Duodenal mucosa (tissue), 2 donors: ENCODE measurements at regions not wholly inside any gene's neighbourhood (a gene's known extent, or its start where the extent isn't known, plus 50 kb on each side); places are given as distances from the start of the nearest gene placed in this dataset.

Experiments used
- H3K27ac ChIP-seq: one replicate; pipeline ENCODE4 v1.7.0; 2013; ENCODE audit warnings: low read depth, low read length
- H3K27me3 ChIP-seq, 2 donors: one replicate each; pipeline ENCODE4 v1.7.0; 2013; ENCODE audit warnings: low read length in 2 of 2, control low read depth in 1 of 2; ENCODE audit not compliant: insufficient read depth in 2 of 2, control insufficient read depth in 1 of 2
- H3K36me3 ChIP-seq, 2 donors: one replicate each; pipeline ENCODE4 v1.7.0; 2013; ENCODE audit warnings: low read length in 2 of 2, control low read depth in 1 of 2; ENCODE audit not compliant: insufficient read depth in 2 of 2, control insufficient read depth in 1 of 2
- H3K4me1 ChIP-seq, 2 donors: one replicate each; pipeline ENCODE4 v1.7.0; 2013; ENCODE audit warnings: low read length in 2 of 2, control low read depth in 1 of 2; ENCODE audit not compliant: insufficient read depth in 2 of 2, control insufficient read depth in 1 of 2
- H3K4me3 ChIP-seq, 2 donors: one replicate each; pipeline ENCODE4 v1.7.0; 2013; ENCODE audit warnings: low read length in 2 of 2, low read depth in 1 of 2
- H3K9ac ChIP-seq, 2 donors: one replicate each; pipeline ENCODE4 v1.7.0; 2013; ENCODE audit warnings: low read length in 2 of 2, low read depth in 1 of 2
- H3K9me3 ChIP-seq, 2 donors: one replicate each; pipeline ENCODE4 v1.7.0; 2013; ENCODE audit warnings: low read length in 2 of 2, control low read depth in 1 of 2; ENCODE audit not compliant: control insufficient read depth in 1 of 2

DNA sequence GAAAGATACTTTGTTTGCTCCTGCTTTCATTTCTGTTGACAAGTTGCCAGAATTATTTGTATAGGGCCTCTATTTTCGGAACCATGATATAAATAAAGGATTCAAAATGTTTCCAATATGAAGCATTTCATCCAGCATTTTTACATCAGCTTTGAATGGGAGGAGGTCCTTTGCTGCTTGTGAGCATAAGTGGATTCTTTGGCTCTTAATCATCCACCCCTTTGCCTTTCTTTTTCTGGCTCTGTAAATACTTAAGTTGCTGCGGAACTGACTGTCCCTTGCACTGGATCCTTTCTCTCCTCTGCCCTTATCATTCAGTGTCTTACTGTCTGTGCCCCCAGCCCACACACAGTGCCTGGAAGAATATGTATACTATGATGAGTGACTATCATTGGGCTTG, 357.3 kb upstream of the RGS6 start:
- Histone ChIP-seq H3K4me3 (no peak overlapping the region), H3K9ac (no peak overlapping the region), H3K9me3 (no peaks in the 10 kb centered on the region), H3K27ac (no peak overlapping the region), H3K4me1 (peaks cover 0 to 5% of the 10 kb centered on the region in 2 donors), H3K36me3 (no peaks in the 10 kb centered on the region), H3K27me3 (no peaks in the 10 kb centered on the region)

GRCh38 chr14:71576472-71576871, 355.8 kb upstream of the RGS6 start:
- no peaks in the 10 kb centered on the region for H3K36me3 ChIP-seq
- H3K9ac ChIP-seq: no peak overlapping the region
- peaks cover 0 to 5% of the 10 kb centered on the region in 2 donors for H3K4me1 ChIP-seq
- H3K4me3 ChIP-seq: no peak overlapping the region
- H3K27me3 ChIP-seq: no peaks in the 10 kb centered on the region
- H3K27ac ChIP-seq: no peak overlapping the region
- no peaks in the 10 kb centered on the region for H3K9me3 ChIP-seq

- no peak overlapping the region for H3K9ac ChIP-seq
- no peak overlapping the region for H3K4me3 ChIP-seq
- no peaks in the 10 kb centered on the region for H3K36me3 ChIP-seq
- no peaks in the 10 kb centered on the region for H3K9me3 ChIP-seq
- peaks cover 0 to 7% of the 10 kb centered on the region in 2 donors for H3K4me1 ChIP-seq
- H3K27me3 ChIP-seq: no peaks in the 10 kb centered on the region
- H3K27ac ChIP-seq: no peak overlapping the region
Observed at GRCh38 chr14:71579331-71579730, 352.9 kb upstream of the RGS6 start.

- no peaks in the 10 kb centered on the region for H3K27me3 ChIP-seq
- no peaks in the 10 kb centered on the region for H3K9me3 ChIP-seq
- no peaks in the 10 kb centered on the region for H3K36me3 ChIP-seq
- H3K4me1 ChIP-seq: peaks cover 0 to 9% of the 10 kb centered on the region in 2 donors
- no peak overlapping the region for H3K9ac ChIP-seq
- no peak overlapping the region for H3K4me3 ChIP-seq
- H3K27ac ChIP-seq: no peak overlapping the region
Observed at GRCh38 chr14:71582705-71583104, 349.5 kb upstream of the RGS6 start.

- Histone ChIP-seq H3K9ac (no peak overlapping the region), H3K9me3 (no peaks in the 10 kb centered on the region), H3K4me1 (peaks cover 0 to 9% of the 10 kb centered on the region in 2 donors), H3K4me3 (no peak overlapping the region), H3K36me3 (no peaks in the 10 kb centered on the region), H3K27me3 (no peaks in the 10 kb centered on the region), H3K27ac (no peak overlapping the region)
Observed at GRCh38 chr14:71583194-71583593, 349.0 kb upstream of the RGS6 start.

GRCh38 chr14:71583705-71584104, 348.5 kb upstream of the RGS6 start:
- Histone ChIP-seq H3K36me3 (no peaks in the 10 kb centered on the region), H3K9me3 (no peaks in the 10 kb centered on the region), H3K27me3 (no peaks in the 10 kb centered on the region), H3K4me3 (no peak overlapping the region), H3K27ac (no peak overlapping the region), H3K9ac (no peak overlapping the region), H3K4me1 (peaks cover 0 to 9% of the 10 kb centered on the region in 2 donors)

- Histone ChIP-seq H3K9ac (no peak overlapping the region), H3K4me1 (peaks cover 0 to 9% of the 10 kb centered on the region in 2 donors), H3K27ac (no peak overlapping the region), H3K36me3 (no peaks in the 10 kb centered on the region), H3K9me3 (no peaks in the 10 kb centered on the region), H3K4me3 (no peak overlapping the region), H3K27me3 (no peaks in the 10 kb centered on the region)
Observed at GRCh38 chr14:71585361-71585760, 346.9 kb upstream of the RGS6 start.

DNA sequence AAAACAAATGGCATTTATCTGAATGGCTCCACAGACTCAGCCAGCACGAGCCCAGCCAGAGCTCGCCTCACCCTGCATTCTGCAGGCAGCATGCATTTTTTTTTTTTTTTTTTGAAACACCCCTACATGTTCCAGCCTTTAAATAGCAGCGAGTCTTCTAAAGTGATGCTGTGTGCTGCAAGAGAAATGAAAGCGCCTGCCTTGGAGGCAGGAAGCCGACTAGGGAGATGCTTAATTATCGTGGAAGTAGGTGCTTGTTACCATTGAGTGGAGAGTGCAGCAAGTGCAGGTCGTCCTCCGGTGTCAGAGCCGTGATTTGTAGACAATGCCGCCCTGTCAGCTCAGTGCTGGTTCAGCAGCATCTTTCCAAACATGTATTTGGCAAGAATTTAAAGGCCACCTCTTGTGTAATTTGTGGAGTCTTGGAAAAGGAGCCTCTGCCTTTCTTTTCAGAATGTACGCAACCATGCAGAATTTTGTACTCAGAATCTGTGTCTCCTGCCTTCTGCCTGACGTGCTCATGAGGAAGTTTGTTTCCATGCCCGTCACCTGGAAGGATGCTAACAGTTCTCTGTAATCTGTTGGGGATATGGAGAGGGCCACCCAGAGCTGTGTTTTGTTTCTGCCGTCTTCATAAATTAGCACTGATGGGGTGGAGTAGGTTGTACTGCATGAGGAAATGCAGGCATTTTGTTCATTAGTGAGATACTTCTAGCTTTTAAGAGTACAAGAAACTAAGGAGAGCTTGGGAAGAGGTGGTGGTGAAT, 345.9 kb upstream of the RGS6 start:
- Histone ChIP-seq H3K4me1 (peaks cover 0 to 9% of the 10 kb centered on the region in 2 donors), H3K9ac (no peak overlapping the region), H3K9me3 (no peaks in the 10 kb centered on the region), H3K27ac (no peak overlapping the region), H3K36me3 (no peaks in the 10 kb centered on the region), H3K4me3 (no peak overlapping the region), H3K27me3 (no peaks in the 10 kb centered on the region)

- no peaks in the 10 kb centered on the region for H3K27me3 ChIP-seq
- no peaks in the 10 kb centered on the region for H3K9me3 ChIP-seq
- H3K36me3 ChIP-seq: no peaks in the 10 kb centered on the region
- H3K4me3 ChIP-seq: no peak overlapping the region
- H3K9ac ChIP-seq: no peak overlapping the region
- H3K4me1 ChIP-seq: peaks cover 0 to 13% of the 10 kb centered on the region in 2 donors
- H3K27ac ChIP-seq: no peak overlapping the region
Observed at GRCh38 chr14:71588028-71588427, 344.2 kb upstream of the RGS6 start.

DNA sequence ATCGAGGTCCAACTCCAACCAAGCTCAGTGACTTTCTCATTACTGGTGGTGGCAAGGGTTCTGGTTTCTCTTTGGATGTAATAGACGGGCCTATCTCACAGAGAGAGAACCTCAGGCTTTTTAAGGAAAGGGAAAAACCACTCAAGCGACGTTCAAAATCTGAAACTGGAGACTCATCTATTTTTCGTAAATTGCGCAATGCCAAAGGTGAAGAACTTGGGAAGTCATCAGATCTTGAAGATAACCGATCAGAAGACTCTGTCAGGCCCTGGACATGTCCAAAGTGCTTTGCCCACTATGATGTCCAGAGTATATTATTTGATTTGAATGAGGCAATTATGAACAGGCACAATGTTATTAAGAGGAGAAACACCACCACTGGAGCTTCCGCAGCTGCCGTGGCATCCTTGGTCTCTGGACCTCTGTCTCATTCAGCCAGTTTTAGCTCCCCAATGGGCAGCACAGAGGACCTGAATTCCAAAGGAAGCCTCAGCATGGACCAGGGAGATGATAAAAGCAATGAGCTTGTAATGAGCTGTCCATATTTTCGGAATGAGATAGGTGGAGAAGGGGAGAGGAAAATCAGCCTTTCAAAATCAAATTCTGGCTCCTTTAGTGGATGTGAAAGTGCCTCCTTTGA, 343.5 kb upstream of the RGS6 start:
- Histone ChIP-seq H3K4me3 (no peak overlapping the region), H3K9ac (no peak overlapping the region), H3K27me3 (no peaks in the 10 kb centered on the region), H3K27ac (no peak overlapping the region), H3K4me1 (peaks cover 0 to 13% of the 10 kb centered on the region in 2 donors), H3K36me3 (no peaks in the 10 kb centered on the region), H3K9me3 (no peaks in the 10 kb centered on the region)
